ENCODE measurements at regions not wholly inside any gene's neighbourhood (a gene's known extent, or its start where the extent isn't known, plus 50 kb on each side); places are given as distances from the start of the nearest gene placed in this dataset.

- no peak for TF ChIP-seq CTCF (IDR thresholded peaks at IDR 0.05; ENCODE audit: unreplicated experiment)
- no TSS peak for BruUV-seq (replicated peaks)
- Mint-ChIP-seq H3K9me3 (ENCODE audit: low read depth, unreplicated experiment) (no peaks in the 10 kb centered on the region), H3K27me3 (ENCODE audit: unreplicated experiment) (no peaks in the 10 kb centered on the region), H3K4me1 (ENCODE audit: low read depth, unreplicated experiment) (peaks cover 16% of the 10 kb centered on the region), H3K4me3 (ENCODE audit: low read depth, unreplicated experiment) (no peak overlapping the region), H3K27ac (ENCODE audit: unreplicated experiment) (no peak overlapping the region), H3K36me3 (ENCODE audit: insufficient read depth, unreplicated experiment) (no peaks in the 10 kb centered on the region)
- CTCF ChIA-PET, result interaction anchor here (0.6 kb wide), 1 partner anchor 299 kb away, joined by 4 read pairs; no protein-coding TSS in a partner anchor
- no peak for DNase-seq
- intact Hi-C loops (cut with micrococcal nuclease; ENCODE audit: unreplicated experiment), result no loop called here
Measured at GRCh38 chr17:55563363-55563762, 52.1 kb upstream of the SMIM36 start.

GRCh38 chr17:55561973-55562495 is 50.8 kb upstream of the SMIM36 start:
- Mint-ChIP-seq H3K9me3 (ENCODE audit: low read depth, unreplicated experiment) (no peaks in the 10 kb centered on the region), H3K4me1 (ENCODE audit: low read depth, unreplicated experiment) (peaks cover 7% of the 10 kb centered on the region), H3K27ac (ENCODE audit: unreplicated experiment) (no peak overlapping the region)

GRCh38 chr17:55561316-55561972 is 50.2 kb upstream of the SMIM36 start:
- Mint-ChIP-seq H3K27me3 (ENCODE audit: unreplicated experiment) (no peaks in the 10 kb centered on the region), H3K4me3 (ENCODE audit: low read depth, unreplicated experiment) (no peak overlapping the region), H3K9me3 (ENCODE audit: low read depth, unreplicated experiment) (no peaks in the 10 kb centered on the region), H3K27ac (ENCODE audit: unreplicated experiment) (no peak overlapping the region), H3K36me3 (ENCODE audit: insufficient read depth, unreplicated experiment) (no peaks in the 10 kb centered on the region), H3K4me1 (ENCODE audit: low read depth, unreplicated experiment) (peaks cover under 1% of the 10 kb centered on the region)
- BruUV-seq (replicated peaks), result no TSS peak
- TF ChIP-seq CTCF (IDR thresholded peaks at IDR 0.05; ENCODE audit: unreplicated experiment), result no peak
- DNase-seq, result no peak
- CTCF ChIA-PET, result no interaction called here
- intact Hi-C loops (cut with micrococcal nuclease; ENCODE audit: unreplicated experiment), result no loop called here

More at GRCh38 chr17:55561973-55562495, 50.8 kb upstream of the SMIM36 start:
- TF ChIP-seq CTCF (IDR thresholded peaks at IDR 0.05; ENCODE audit: unreplicated experiment), result no peak
- H3K36me3 Mint-ChIP-seq (ENCODE audit: insufficient read depth, unreplicated experiment), result no peaks in the 10 kb centered on the region
- no TSS peak for BruUV-seq (replicated peaks)
- CTCF ChIA-PET, result no interaction called here
- H3K27me3 Mint-ChIP-seq (ENCODE audit: unreplicated experiment), result no peaks in the 10 kb centered on the region
- H3K4me3 Mint-ChIP-seq (ENCODE audit: low read depth, unreplicated experiment), result no peak overlapping the region
- no peak for DNase-seq
- intact Hi-C loops (cut with micrococcal nuclease; ENCODE audit: unreplicated experiment), result no loop called here
